ENCODE measurements at regions not wholly inside any gene's neighbourhood (a gene's known extent, or its start where the extent isn't known, plus 50 kb on each side); places are given as distances from the start of the nearest gene placed in this dataset.

DNA sequence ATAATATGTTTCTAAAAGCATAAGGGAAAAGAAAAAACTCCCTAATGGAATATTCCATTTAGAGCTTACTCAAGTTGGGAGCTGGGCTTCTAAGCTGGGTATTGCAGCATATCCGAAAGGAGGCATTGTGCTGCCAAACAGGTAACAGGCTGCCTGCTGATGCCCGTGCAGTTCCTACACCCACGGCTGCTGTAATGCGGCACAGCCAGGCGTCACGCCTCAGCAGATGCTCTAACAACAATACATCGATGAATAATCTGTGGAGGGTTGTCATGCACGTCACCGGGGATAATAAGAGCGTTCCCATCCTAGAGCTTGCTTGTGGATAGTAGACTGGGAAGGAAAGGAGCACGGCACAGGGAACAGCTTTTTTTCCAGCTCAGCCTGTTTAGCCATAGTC, 1582.1 kb upstream of the SLC10A2 start:
- TF ChIP-seq, protein P1, sequence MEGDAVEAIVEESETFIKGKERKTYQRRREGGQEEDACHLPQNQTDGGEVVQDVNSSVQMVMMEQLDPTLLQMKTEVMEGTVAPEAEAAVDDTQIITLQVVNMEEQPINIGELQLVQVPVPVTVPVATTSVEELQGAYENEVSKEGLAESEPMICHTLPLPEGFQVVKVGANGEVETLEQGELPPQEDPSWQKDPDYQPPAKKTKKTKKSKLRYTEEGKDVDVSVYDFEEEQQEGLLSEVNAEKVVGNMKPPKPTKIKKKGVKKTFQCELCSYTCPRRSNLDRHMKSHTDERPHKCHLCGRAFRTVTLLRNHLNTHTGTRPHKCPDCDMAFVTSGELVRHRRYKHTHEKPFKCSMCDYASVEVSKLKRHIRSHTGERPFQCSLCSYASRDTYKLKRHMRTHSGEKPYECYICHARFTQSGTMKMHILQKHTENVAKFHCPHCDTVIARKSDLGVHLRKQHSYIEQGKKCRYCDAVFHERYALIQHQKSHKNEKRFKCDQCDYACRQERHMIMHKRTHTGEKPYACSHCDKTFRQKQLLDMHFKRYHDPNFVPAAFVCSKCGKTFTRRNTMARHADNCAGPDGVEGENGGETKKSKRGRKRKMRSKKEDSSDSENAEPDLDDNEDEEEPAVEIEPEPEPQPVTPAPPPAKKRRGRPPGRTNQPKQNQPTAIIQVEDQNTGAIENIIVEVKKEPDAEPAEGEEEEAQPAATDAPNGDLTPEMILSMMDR (IDR thresholded peaks at IDR 0.05), result no peak
- no peak for TF ChIP-seq POLR2A (IDR thresholded peaks at IDR 0.05)
